Left renal pelvis (tissue), 4 donors: ENCODE measurements at regions not wholly inside any gene's neighbourhood (a gene's known extent, or its start where the extent isn't known, plus 50 kb on each side); places are given as distances from the start of the nearest gene placed in this dataset.
"Not testable (repeated sequence)": the region's sequence is repeated elsewhere in the genome, so short reads cannot be mapped to it uniquely, and the experiment has no call there.

Experiments
- DNase-seq, 4 donors: peaks; one replicate each; pipeline ENCODE4 v3.0.0-alpha.2; 2013; ENCODE audit warnings: low read depth in 4 of 4, low spot score in 3 of 4

DNA sequence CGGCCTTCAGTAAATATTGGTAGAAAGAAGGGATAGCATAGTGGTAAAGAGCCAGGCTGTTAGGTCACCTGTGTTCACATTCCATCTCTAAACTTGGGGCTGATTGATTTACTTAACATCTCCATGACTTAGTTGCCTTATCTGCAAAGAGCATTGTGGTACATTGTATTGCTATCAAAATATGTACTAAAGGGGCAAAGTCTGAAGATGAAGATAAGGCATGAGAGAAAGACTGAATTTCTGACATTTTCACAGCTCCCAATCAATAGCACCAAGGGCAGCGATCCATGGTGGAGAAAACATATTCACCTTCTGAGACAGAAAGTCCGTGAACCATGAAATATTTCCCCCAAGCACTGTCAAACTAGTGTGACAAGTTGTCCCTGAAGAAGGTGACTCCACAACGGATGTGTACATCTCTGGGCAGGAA lies 223.3 kb upstream of the STXBP5 start:
- no peak for DNase-seq

DNA sequence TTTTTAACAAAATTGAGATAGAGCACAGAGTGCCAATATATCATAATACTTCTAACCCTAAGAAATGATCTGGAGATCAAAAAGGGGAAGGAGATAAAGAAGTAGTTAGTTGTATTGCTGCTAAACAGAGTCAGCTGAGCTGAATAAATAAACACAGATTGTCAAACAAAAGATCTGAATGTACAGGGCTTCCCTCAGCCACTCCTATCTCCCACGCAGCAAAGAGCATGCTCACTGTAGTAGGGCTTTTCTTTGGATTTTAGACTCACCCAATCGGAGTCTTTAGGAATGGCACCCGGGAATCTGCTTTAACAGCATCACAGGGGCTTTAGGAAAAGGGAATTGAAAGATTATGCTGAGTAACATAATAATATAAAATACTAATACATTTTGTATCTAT lies 222.2 kb upstream of the STXBP5 start:
- no peak for DNase-seq

DNA sequence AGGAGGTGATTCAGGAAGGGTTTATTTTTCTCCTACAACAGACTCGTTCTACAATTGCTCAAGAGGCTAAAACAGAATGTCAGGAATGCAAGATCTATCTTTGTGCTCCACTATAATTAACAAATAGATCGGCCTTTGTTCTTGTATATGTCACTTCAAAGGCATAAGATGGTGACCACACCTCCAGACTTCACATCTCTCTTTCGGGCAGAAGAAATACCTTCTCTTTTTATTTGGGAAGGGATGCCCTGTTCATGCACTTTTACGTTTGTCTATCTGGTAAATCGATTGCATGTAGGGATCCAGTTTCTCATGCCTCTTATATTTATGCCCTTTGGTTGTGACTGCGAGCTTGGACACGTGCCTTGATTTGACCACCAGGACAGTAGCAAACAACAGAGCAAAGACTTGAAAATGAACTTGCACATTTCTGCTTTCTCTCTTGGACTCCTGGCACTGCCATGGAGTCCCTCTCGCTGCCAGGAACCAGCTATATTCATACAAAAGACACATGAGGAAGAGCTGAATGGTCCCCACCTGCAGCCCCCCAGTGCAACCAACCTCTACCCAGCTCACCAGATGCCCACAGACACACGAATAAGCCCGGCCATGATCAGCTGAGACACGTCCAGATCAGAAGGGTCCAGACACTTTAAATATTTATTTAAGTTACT lies 219.8 kb upstream of the STXBP5 start:
- no peak for DNase-seq

DNA sequence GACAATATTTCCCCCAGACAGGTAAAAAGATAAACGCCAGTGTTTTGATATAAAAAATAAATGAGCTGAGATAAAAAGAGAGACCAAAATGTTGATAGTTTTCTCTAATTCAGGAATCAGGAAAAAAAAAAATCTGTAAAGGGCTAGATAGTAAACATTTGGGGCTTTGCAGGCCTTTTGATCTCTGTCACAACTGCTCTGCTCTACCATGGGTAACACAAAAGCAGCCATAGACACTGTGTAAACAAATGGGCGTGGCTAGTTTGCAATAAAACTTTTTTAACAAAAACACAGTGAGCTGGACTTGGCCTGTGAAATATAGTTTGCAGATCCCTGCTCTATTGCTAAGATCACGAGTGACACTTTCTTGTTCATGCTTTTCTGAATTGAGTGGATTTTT lies 219.1 kb upstream of the STXBP5 start:
- DNase-seq = no peak

DNA sequence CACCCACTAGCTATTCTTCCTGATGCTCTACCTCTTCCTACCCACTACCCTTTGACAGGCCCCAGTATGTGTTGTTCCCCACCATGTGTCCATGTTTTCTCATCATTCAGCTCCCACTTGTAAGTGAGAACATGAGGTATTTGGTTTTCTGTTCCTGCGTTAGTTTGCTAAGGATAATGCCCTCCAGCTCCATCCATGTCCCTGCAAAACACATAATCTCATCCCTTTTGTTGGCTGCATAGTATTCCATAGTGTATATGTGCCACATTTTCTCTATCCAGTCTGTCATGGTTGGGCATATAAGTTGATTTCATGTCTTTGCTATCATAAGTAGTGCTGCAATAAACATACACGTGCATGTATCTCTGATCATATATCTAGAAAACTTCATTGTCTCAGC lies 218.3 kb upstream of the STXBP5 start:
- DNase-seq = no peak

DNA sequence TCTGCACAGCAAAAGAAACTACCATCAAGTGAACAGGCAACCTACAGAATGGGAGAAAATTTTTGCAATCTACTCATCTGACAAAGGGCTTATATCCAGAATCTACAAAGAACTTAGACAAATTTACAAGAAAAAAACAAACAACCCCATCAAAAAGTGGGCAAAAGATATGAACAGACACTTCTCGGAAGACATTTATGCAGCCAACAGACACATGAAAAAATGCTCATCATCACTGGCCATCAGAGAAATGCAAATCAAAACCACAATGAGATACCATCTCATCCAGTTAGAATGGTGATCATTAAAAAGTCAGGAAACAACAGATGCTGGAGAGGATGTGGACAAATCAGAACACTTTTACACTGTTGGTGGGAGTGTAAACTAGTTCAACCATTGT lies 216.3 kb upstream of the STXBP5 start:
- DNase-seq = not testable (repeated sequence)

DNA sequence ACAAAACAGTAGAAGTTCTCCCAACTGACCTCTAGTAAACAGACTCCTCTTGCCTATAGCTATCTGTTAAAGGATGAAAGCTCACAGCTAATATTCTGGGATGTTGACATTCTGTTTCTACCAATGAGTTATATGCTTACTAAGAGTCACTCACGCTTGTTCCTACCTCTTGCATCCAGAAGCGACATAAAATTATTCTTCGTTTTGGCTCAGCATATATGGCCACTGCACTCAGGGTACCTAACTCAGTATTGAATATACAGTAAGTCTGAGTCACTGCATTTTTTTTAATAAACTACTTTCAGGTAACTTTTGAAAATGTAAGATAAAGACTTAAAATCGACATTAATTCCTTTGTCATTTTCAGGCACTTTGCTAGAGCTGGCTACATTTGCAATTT lies 214.4 kb upstream of the STXBP5 start:
- no peak for DNase-seq

DNA sequence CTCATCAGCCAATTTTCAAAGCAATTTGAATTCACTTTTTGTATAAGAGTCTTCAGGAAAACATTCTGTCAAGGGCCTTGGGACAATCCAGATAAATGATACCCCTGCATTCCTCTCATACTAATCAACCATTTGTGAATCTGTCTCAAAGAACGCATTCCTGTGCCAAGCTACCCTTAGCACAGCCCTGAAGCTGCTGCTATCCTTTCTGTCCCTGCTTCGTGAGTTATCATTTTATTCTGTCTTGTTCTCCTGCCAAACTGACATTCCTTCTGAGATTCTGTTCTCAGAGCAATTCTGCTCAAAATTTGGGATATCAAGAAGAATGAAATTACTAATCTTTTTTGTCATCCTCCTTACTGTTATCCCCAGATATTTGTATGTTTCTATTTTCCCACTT lies 213.9 kb upstream of the STXBP5 start:
- no peak for DNase-seq

DNA sequence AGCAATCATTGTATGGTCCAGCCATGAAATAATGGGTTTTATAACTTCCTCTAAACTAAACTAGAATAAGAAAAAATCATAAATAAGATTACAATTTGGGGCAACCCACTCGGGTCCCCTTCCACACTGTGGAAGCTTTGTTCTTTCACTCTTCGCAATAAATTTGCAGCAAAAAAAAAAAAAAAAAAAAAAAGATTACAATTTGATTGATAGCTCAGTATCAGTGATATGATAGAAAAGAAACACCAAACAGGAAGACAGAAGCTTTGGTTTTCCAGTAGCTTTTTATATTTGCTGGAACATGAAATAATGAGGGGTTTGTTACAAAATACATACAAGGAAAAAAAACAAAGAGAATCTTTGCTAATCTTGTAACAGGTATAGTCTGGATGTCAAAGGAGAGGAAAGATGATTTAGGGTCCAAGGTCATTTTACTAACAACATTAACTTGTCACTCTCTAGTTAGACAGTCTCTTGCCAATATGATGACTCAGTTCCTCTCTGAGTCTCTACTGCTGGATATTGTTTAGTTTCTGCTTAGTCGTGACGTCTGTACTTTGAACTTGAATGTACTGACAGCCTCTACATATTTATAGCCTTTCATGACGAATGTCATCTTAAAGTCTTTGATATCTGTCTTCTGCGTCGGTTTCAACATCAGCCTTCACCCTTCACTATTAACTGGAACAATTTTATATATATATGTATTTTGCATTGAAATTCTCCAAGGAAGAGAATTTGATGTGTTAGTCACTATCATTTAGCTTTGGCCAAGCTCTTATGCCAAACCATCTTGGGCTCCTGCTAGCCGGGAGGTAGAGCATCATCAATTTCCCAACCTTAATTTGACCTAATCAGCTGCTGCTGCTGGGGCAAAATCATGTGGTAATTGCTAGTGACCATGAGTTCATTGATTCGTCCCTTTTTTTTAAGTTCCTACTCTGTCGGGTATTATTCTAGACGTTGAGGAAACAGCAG lies 213.1 kb upstream of the STXBP5 start:
- no peak for DNase-seq

DNA sequence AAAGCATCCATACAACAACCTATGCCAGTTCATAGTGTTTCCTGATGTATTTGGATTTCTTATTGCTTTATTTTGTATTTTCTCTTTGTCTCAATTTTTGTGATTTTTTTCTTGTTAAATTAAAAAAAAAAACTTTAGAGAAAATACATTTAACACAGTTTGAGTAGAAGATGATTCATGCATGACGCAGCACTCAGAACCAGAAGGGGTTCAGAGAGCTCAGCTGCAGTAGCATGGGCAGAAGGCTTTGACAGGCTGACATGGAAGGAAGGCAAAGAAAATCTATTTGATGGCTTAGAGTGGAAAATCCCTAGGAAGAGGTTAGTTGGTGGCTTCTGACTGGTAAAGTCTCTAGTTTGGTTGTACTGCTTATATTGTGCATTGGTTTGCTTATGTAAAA lies 207.2 kb upstream of the STXBP5 start:
- no peak for DNase-seq

DNA sequence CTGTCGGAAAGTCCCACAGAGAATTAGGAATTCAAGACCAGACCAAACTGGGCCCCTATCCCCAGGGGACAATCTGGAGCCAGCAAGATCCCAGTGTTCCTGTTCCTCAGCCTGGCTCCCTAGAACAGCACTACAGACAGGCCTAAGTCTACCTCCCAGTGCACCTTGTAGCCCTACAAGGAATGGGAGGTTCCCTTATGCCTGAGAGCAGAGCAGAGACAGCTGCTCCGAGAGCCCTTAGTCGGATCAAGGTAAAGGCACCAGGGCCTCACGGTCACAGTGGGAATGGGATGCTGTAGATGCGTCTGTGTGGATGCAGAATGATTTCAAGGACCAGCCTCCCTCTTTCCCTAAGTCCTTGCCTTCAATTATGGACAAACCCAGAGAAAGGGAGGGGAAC lies 204.5 kb upstream of the STXBP5 start:
- no peak for DNase-seq

DNA sequence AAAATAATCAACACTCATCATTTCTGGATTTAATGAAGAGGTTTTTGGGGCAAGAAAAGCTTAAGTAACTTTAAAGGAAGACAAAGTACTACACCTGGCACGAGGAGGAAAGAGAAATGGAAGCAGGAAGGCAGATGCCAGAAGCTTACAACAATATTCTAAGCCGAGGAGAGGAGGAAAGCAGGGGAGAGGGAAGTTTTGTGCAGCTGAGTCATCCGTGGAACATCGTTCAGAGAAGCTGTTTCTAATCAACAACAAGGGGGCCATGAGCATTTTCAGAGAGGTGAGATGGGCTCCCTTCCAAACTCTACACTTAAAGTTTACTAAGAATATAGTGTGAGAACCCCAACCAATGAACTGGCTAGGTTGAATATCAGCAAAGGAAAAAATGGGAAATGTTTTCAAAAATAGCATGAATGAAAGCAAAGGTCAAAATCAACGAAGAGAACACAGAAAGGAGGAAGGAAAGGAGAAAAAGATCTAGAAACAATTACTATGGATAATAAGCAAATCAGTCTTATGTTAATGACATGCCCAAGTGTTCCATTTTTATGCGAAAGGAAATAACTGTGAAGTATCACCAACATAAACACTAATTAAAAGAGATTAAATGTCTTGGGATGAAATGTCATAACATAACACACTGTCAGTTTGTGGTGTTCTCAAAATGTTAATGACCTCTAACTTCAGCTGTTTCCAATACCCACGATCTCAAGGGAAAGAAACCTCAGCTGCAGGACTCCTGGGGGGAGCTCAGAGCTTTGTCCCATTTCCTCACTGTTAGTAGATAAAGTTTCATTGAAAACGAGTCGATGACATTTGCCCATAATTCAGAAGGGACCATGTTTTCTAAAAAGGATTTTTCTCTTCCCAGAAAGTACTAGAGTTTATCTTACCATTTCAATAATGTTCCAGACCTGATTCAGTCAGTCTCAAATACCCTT lies 203.4 kb upstream of the STXBP5 start:
- no peak for DNase-seq

DNA sequence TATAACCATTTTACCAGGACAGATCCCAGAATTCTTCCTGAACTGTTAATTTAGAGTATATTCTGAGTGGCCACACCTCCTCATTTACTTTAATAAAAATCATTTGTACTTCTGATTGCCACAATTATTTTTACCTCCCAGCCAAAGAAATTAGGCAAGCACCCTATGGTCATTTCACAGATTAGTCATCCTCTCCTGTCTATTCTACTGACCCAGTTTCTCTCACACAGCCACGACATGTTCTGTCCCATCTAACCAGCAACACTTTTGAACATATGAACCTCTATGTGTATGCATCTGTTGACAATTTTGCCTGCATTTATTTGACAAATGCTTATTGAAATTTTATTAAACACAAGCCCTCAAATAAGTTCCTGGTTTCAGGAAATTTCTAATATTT lies 202.6 kb upstream of the STXBP5 start:
- no peak for DNase-seq

DNA sequence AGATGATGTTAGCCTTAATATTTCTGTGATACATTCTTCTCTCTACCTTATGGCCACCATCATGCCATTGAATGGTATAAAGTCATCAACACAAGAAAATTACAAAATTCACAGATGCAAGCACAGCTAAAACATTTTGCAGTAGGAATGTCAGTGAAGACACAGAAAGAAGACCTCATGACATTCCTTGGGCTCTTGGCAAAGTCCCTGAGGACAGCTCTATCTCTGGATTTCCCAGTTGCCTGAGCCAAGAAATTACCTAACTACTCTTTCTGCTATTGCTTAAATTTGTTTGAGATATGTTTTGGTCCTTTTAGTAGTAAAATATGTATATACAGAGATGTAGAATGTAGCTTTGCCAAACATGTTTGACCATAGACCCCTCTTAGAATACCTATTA lies 201.0 kb upstream of the STXBP5 start:
- DNase-seq = no peak

DNA sequence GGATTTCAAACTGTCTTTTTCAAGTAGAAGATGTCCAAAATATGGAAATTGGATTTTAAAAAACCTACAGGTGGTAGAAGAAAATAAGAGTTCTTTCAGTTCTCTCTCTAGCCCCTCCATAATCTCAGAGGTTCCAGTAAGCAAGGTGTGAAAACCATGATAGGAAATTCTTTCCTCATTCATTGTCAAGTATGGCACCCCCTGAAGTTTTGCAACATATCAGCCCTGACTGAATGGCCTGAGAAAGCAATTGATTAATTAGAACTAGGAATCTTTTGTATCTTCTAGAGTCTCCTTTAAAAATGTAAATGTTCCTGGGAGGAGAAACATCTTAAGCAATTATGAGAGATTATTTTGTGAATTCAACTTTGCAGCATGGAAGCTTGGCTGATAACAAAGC lies 198.7 kb upstream of the STXBP5 start:
- no peak for DNase-seq

DNA sequence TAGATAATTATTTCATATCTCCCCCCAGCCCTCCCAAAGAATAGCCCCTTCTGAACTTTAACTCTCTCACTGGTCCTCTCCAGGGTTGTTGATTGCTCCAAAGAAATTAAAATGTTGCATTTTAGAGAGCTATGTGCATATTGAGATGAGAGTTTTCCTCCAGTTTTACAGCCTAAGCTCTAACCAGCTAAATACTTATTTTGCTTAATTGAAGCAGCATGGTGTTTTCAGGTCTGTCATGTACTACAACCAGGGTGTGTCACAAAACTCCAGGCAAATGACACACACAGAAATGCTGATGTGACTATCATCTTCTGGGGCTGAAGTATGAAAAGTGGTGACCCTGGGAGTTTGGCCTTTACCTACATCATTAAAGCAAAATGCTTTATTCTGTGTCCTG lies 196.8 kb upstream of the STXBP5 start:
- no peak for DNase-seq

DNA sequence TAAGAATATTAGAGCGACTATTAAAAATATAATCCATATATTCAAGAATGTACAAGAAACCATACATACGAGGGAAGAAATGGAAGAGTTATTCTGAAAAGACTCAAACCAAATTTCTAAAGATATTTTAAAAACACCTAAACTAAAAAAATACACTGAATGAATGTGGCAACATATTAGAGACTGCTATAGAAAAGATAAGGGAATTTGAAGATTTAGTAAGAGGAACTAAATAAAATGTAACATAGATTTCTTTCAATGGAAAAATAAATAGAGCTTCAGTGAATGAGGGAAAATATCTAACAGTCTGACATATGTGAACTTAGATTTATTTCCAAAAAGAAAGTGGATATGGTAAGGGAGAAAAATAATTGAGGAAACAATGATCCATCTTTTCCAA lies 194.9 kb upstream of the STXBP5 start:
- no peak for DNase-seq

DNA sequence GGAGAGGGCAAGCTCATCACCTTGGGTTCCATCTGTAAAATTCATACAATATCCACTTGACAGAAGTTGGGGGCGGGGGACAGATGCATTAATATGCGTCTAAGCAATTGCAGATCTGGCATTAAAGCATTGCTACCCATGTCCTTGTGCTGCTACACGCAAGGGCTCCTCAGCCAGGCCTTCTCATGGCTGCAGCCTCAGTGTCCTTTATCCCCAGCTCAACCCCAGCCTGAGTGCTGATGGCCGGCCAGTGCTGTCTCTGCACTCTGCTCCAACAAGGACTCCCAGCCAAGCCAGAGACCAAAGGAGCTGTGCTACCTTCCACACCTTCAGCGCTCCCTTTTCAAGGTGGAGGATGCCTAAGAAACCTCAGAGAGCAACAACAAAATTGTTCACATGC lies 188.5 kb upstream of the STXBP5 start:
- no peak for DNase-seq

DNA sequence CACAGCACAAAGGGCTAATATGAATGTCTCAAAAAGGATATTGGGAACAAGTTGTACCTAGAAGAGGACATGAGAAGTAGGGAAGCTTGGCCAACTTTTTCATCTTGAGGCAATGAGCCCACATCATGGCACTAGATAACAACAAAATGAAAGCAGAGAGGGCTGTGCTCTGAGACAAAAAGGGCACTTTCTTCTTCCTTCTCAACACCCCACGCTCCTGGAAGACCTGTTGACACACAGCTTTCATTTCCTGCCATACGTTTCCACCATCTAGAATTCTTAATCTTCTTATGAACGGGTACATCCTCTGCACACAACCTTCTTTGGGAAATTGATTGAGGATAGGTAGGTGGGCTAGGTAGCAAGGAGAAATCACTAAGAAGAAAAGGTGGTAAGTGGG lies 187.8 kb upstream of the STXBP5 start:
- no peak for DNase-seq

DNA sequence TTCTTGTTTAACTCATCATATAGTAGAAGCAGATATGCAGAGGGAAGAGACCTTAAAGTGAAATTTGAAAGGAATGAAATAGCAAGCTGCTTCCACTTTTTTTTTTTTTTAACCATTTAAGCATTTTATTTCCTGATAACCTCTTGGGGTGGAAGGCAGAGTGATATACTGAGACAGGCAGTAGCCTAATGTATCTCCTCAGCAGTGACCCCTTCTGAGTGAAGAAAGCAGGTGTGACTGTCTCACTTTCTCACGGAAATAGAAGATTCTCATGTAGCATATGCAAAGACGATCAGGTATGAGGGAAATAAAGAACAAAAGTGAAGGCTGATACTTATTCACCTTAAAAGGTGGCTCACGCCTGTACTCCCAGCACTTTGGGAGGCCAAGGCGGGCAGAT lies 187.1 kb upstream of the STXBP5 start:
- no peak for DNase-seq

DNA sequence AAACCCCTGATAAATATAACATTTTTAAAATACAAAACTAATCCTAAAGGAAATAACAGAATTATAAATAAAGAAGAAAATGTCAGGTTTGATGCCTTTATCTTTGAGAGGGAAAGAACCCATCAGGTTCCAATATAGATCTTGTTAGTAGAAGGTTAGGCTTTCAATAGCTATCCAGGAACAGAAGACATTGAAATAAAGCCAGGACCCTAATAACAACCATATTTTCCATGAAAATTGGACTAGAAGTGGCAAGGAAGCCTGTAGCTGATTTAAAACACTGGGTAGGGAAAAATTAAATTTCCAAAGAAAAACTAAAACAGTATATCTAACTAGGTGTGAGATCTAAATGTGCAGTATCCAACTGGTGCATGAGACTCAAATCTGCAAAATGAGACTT lies 185.2 kb upstream of the STXBP5 start:
- no peak for DNase-seq
